ENCODE measurements at regions not wholly inside any gene's neighbourhood (a gene's known extent, or its start where the extent isn't known, plus 50 kb on each side); places are given as distances from the start of the nearest gene placed in this dataset.

DNA sequence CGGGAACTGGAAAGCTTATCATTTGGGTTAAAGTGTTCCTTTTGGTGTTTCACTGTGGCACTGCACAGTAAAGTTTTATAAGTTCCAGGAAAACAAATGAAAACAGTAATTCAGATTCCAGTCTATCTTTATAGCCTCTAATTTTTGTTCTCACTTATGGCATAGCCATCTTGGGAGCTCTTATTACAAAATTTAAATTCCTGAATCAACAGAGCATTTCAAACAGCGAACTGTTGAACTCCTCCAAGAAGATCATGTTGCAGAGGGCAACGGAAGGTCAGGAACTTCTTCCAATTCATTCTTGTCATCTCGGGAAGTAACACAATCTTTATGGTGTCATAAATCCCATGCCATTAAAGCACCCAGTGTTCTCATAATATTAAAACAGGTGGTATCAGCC is 229.1 kb downstream of the KCNC2 start:
- DNase-seq (ENCODE audit: low spot score) (no peak), ATAC-seq (no peak)

GRCh38 chr12:74981541-74981940 is 228.1 kb downstream of the KCNC2 start:
- no peak for DNase-seq (ENCODE audit: low spot score)
- no peak for ATAC-seq

GRCh38 chr12:74983917-74984316 is 225.7 kb downstream of the KCNC2 start:
- peak; percentile 72 for ATAC-seq
- no peak for DNase-seq (ENCODE audit: low spot score)

DNA sequence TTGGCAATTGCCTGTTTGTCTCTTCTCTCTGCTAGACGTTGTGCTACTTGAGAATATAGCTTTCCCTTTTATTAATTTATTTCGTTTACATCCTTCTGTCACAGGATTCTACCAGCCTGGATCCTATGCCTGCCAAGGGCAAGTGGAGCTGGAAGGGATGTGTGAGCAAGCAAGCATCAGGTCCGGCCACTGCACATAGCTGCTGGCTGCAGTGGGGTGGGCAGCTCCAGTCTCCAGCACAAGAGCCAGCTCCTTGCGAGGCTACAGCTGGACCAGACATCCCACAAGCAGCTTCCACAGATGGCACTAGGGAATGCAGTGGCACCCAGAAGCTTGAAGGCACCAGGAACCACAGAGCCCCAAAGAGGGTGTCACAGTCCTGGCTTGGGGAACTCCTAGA is 225.0 kb downstream of the KCNC2 start:
- ATAC-seq (peak; percentile 51), DNase-seq (ENCODE audit: low spot score) (no peak)

DNA sequence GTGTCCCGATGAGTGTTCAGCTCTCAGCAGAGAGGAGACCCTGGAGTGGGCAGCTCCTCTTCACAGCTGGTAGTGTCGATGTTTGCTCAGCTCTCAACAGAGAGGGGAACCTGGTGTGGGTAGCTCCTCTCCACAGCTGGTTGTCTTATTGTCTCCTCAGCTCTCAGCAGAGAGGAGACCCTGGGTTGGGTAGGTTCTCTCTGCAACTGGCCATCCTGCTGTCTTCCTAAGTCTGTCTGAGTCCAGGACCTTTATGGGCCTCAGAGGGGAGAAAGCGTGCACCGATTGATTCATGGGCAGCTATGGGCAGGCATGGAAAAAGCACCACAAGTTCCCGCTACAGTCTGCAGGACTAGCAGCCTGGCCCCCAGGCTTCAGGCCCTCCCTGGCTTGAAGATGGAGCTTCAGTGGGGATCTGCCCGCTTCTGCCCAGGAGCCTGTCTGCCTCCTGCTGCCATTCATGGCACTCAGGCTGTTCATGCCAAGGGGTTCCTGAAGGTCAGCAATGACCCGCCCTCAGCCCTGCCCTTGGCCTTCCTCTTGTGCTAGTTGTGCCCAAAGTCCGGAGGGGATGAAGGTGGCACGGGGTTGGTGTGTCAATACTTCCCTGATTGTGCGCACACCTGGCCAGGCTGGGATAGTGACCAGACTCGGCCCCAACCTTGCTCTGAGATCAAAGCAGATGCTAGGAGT is 224.2 kb downstream of the KCNC2 start:
- ATAC-seq (peak; percentile 81), DNase-seq (ENCODE audit: low spot score) (peak; percentile 79)

DNA sequence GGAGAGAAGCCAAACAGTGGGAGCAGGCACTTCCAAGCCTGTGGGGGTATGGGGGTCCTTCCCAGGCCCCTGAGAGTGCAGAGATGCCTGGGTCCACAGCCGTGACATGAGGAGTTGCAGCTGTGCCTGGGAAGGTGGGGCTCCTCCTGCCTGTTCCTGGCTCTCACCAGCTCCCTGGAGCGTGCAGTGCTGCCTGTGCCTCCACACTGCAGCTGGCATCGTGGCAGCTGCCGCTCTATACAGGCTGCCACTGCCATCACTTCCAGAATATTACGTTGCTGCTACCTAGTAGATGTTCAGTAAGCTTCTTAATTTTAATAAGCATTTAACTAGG is 223.7 kb downstream of the KCNC2 start:
- ATAC-seq = peak; percentile 56

DNA sequence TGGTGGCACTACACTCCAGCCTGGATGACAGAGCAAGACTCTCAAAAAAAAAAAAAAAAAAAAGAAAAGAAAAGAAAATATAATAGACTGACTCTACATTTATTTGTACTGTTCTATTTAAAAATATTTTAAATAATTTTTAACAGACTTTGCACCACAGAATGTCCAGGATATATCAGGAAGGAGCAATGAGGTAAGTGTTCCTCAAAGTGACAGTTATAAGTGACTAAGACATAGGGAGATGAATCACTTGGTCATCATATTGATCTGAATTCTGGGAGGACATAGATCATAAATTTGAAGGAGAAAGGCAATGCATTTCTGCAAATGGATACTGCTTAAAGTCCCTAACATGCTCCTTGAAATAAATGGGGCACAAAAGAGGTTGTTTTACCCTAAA is 221.5 kb downstream of the KCNC2 start:
- DNase-seq (ENCODE audit: low spot score) (no peak), ATAC-seq (no peak)

More for the DNA sequence above, 223.7 kb downstream of the KCNC2 start:
- DNase-seq (ENCODE audit: low spot score) = no peak
